SK-N-SH (cell line): ENCODE measurements at regions not wholly inside any gene's neighbourhood (a gene's known extent, or its start where the extent isn't known, plus 50 kb on each side); places are given as distances from the start of the nearest gene placed in this dataset.

Source experiments
- CTCF ChIA-PET: fragments of 300-600, 350-600 bp; formaldehyde crosslinking; extraction: SDS; loops from one replicate; lab custom pipeline; 2021; lab: Yijun Ruan, JAX
- POLR2A ChIA-PET: fragments of 350-600 bp; sonication (Branson Sonifier 250); formaldehyde crosslinking; extraction: SDS; loops from one replicate; lab custom pipeline; 2020; ENCODE audit warnings: antibody characterized with exemption, inconsistent platforms; lab: Yijun Ruan, JAX
- DNase-seq: peaks from one replicate; pipeline ENCODE4 v3.0.0; 2012
- H2AFZ ChIP-seq: fragments of 200-600 bp; sonication (generic); 2 replicates; pipeline ENCODE4 v1.8.1; 2016; ENCODE audit warnings: antibody characterized with exemption, mild to moderate bottlenecking, low read depth
- H3F3A ChIP-seq: fragments of 200-600 bp; sonication (generic); replicated peaks from 2 replicates; pipeline ENCODE3; 2016; ENCODE audit warnings: antibody characterized with exemption, mild to moderate bottlenecking; ENCODE audit not compliant: insufficient read depth
- H3K27ac ChIP-seq, 2 experiments: fragments of 200-500 bp in 1 of 2; fragments of 200-600 bp in 1 of 2; sonication (Bioruptor generic) in 1 of 2; sonication (generic), shearing (Covaris generic) in 1 of 2; 2 replicates each; pipeline versions ENCODE4 v1.5.1 to v1.6.1; 2014 to 2016; ENCODE audit warnings: low read depth in 2 of 2, inconsistent platforms in 1 of 2, low read length in 1 of 2, mild to moderate bottlenecking in 1 of 2, mixed read lengths in 1 of 2
- H3K27me3 ChIP-seq: fragments of 200-600 bp; sonication (generic), shearing (Covaris generic); 2 replicates; pipeline ENCODE4 v1.6.1; 2016; ENCODE audit warnings: mixed run types; ENCODE audit not compliant: insufficient read depth
- H3K36me3 ChIP-seq, 2 experiments: fragments of 200-500 bp in 1 of 2; fragments of 200-600 bp in 1 of 2; sonication (Bioruptor generic) in 1 of 2; sonication (generic) in 1 of 2; replicated peaks in 1 of 2; 2 replicates each; pipeline versions ENCODE3 to v1.5.1; 2014 to 2016; ENCODE audit warnings: low read length in 1 of 2, mild to moderate bottlenecking in 1 of 2; ENCODE audit not compliant: insufficient read depth in 2 of 2, control insufficient read depth in 1 of 2
- H3K4me1 ChIP-seq, 2 experiments: fragments of 200-500 bp in 1 of 2; fragments of 200-600 bp in 1 of 2; sonication (Bioruptor generic) in 1 of 2; sonication (generic), shearing (Covaris generic) in 1 of 2; 2 replicates each; pipeline versions ENCODE4 v1.5.1 to v1.6.1; 2014 to 2016; ENCODE audit warnings: low read depth in 1 of 2, low read length in 1 of 2, mixed run types in 1 of 2; ENCODE audit not compliant: insufficient read depth in 2 of 2, control insufficient read depth in 1 of 2
- H3K4me2 ChIP-seq: fragments of 200-600 bp; sonication (generic), shearing (Covaris generic); 2 replicates; pipeline ENCODE4 v1.6.1; 2017; ENCODE audit warnings: mixed run types
- H3K4me3 ChIP-seq, 2 experiments: fragments of 200-500 bp in 1 of 2; fragments of 200-600 bp in 1 of 2; sonication (Bioruptor generic) in 1 of 2; sonication (generic), shearing (Covaris generic) in 1 of 2; 2 replicates each; pipeline versions ENCODE4 v1.5.1 to v1.8.1; 2014 to 2016; ENCODE audit warnings: low read depth in 2 of 2, inconsistent platforms in 1 of 2, low read length in 1 of 2, mild to moderate bottlenecking in 1 of 2, mixed read lengths in 1 of 2, moderate library complexity in 1 of 2
- H3K79me2 ChIP-seq: fragments of 200-600 bp; sonication (generic); 2 replicates; pipeline ENCODE4 v1.8.1; 2017; ENCODE audit warnings: mild to moderate bottlenecking; ENCODE audit not compliant: insufficient read depth
- H3K9ac ChIP-seq: fragments of 200-600 bp; sonication (generic); 2 replicates; pipeline ENCODE4 v1.6.1; 2017; ENCODE audit warnings: mixed run types
- H3K9me2 ChIP-seq: fragments of 200-600 bp; sonication (generic); 2 replicates; pipeline ENCODE4 v1.6.1; 2017; ENCODE audit warnings: mixed run types
- H3K9me3 ChIP-seq: fragments of 200-600 bp; sonication (generic); 2 replicates; pipeline ENCODE4 v1.6.1; 2017; ENCODE audit warnings: mixed run types, mild to moderate bottlenecking, moderate library complexity
- H4K20me1 ChIP-seq: fragments of 200-600 bp; sonication (generic); 2 replicates; pipeline ENCODE4 v1.6.1; 2017; ENCODE audit warnings: mild to moderate bottlenecking, mixed run types; ENCODE audit not compliant: insufficient read depth
- FOSL2 ChIP-seq: IDR thresholded peaks from 2 replicates; pipeline ENCODE4 v1.4.0; 2012; ENCODE audit warnings: low read depth, mild to moderate bottlenecking, moderate library complexity, borderline replicate concordance
- FOXM1 ChIP-seq: IDR thresholded peaks from 2 replicates; pipeline ENCODE4 v1.4.0; 2012; ENCODE audit warnings: low read depth, mild to moderate bottlenecking
- GATA2 ChIP-seq: sonication (generic); formaldehyde crosslinking; IDR thresholded peaks from 2 replicates; pipeline ENCODE4 v1.5.0; 2020; ENCODE audit warnings: mild to moderate bottlenecking, missing genetic modification reagents
- JUND ChIP-seq: IDR thresholded peaks from 2 replicates; pipeline ENCODE4 v1.4.0; 2012
- NRF1 ChIP-seq: IDR thresholded peaks from 2 replicates; pipeline ENCODE4 v1.6.1; 2012; ENCODE audit warnings: low read depth, mild to moderate bottlenecking, low read length
- RAD21 ChIP-seq: IDR thresholded peaks from 2 replicates; pipeline ENCODE4 v1.6.1; 2012; ENCODE audit warnings: mild to moderate bottlenecking, low read length
- SIN3A ChIP-seq: IDR thresholded peaks from 2 replicates; pipeline ENCODE4 v1.6.1; 2012; ENCODE audit warnings: low read depth, mild to moderate bottlenecking, low read length, moderate library complexity, borderline replicate concordance
- TCF12 ChIP-seq: IDR thresholded peaks from 2 replicates; pipeline ENCODE4 v1.4.0; 2012
- WGBS: methylation state at CpG from one replicate; pipeline ENCODE4 v1.1.6; 2017; ENCODE audit warnings: low lambda C conversion rate; 5-methylcytosine and 5-hydroxymethylcytosine counted together
- TF ChIP-seq, protein P1 (sequence below): fragments of 200-600 bp; sonication (generic); IDR thresholded peaks from 2 replicates; pipeline ENCODE4 v1.6.1; 2017; ENCODE audit warnings: antibody characterized with exemption, mild to moderate bottlenecking, moderate library complexity
- TF ChIP-seq, protein P2 (sequence below): IDR thresholded peaks from 2 replicates; pipeline ENCODE4 v1.4.0; 2012; ENCODE audit warnings: low read depth, borderline replicate concordance

GRCh38 chr14:106039400-106039799, 513.0 kb downstream of the TMEM121 start:
- Histone ChIP-seq H3K4me2 (no peak overlapping the region), H3K36me3 (no peaks in the 10 kb centered on the region), H3K27ac (no peak overlapping the region), H3K9me3 (no peaks in the 10 kb centered on the region), H3K27me3 (no peaks in the 10 kb centered on the region; the same call in 1 of the 2 replicates), H3K9ac (no peak overlapping the region), H3K9me2 (no peaks in the 10 kb centered on the region), H3F3A (no peaks in the 10 kb centered on the region), H3K4me3 (no peak overlapping the region), H2AFZ (no peak overlapping the region), H4K20me1 (no peaks in the 10 kb centered on the region), H3K4me1 (no peaks in the 10 kb centered on the region), H3K79me2 (no peaks in the 10 kb centered on the region)
- CTCF ChIA-PET = interaction anchor here (0.8 kb wide), 1 partner anchor 12 kb away, joined by 3 read pairs; no protein-coding TSS in a partner anchor
- 10% methylated on average over 4 of the region's 4 CpGs for WGBS
- DNase-seq = peak; percentile 17
- POLR2A ChIA-PET = no interaction called here
- TF ChIP-seq JUND (no peak), SIN3A (no peak), RAD21 (peak; percentile 50), FOSL2 (no peak)
- TF ChIP-seq, protein P1, sequence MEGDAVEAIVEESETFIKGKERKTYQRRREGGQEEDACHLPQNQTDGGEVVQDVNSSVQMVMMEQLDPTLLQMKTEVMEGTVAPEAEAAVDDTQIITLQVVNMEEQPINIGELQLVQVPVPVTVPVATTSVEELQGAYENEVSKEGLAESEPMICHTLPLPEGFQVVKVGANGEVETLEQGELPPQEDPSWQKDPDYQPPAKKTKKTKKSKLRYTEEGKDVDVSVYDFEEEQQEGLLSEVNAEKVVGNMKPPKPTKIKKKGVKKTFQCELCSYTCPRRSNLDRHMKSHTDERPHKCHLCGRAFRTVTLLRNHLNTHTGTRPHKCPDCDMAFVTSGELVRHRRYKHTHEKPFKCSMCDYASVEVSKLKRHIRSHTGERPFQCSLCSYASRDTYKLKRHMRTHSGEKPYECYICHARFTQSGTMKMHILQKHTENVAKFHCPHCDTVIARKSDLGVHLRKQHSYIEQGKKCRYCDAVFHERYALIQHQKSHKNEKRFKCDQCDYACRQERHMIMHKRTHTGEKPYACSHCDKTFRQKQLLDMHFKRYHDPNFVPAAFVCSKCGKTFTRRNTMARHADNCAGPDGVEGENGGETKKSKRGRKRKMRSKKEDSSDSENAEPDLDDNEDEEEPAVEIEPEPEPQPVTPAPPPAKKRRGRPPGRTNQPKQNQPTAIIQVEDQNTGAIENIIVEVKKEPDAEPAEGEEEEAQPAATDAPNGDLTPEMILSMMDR = peak; percentile 50

DNA sequence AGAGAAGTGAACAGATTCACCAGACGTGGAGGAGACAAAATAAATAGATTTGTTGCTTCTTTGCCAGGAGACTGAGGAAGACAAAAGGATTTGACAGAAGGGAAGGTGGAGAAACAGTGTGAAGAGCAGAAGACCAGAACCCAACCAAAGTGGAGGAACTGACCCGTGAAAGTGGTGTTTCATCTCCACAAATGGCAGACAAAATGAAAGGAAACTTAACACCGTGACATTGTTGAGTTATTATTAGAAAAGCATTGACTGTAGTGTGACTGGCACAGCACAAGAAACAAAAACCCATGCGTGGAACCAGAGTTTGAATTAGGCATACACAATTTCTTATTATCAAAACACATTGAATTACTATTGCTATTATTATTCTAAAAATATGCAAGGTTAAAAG, 518.1 kb downstream of the TMEM121 start:
- Histone ChIP-seq H4K20me1 (no peaks in the 10 kb centered on the region), H2AFZ (no peak overlapping the region), H3K27ac (no peak overlapping the region), H3K36me3 (no peaks in the 10 kb centered on the region), H3K4me3 (no peak overlapping the region)
- no peak for DNase-seq
- POLR2A ChIA-PET = interaction anchor here (0.6 kb wide), 1 partner anchor 15 kb away, joined by 6 read pairs; no protein-coding TSS in a partner anchor
- TF ChIP-seq, protein P2, sequence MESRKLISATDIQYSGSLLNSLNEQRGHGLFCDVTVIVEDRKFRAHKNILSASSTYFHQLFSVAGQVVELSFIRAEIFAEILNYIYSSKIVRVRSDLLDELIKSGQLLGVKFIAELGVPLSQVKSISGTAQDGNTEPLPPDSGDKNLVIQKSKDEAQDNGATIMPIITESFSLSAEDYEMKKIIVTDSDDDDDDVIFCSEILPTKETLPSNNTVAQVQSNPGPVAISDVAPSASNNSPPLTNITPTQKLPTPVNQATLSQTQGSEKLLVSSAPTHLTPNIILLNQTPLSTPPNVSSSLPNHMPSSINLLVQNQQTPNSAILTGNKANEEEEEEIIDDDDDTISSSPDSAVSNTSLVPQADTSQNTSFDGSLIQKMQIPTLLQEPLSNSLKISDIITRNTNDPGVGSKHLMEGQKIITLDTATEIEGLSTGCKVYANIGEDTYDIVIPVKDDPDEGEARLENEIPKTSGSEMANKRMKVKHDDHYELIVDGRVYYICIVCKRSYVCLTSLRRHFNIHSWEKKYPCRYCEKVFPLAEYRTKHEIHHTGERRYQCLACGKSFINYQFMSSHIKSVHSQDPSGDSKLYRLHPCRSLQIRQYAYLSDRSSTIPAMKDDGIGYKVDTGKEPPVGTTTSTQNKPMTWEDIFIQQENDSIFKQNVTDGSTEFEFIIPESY = no peak
- TF ChIP-seq, protein P1 = no peak
- no peak for TF ChIP-seq TCF12
- no peak for TF ChIP-seq NRF1
- no peak for TF ChIP-seq FOSL2
- TF ChIP-seq GATA2 (CRISPR knock-in tag) = no peak
- no peak for TF ChIP-seq FOXM1
- TF ChIP-seq, all 33 proteins: peak for 0
- Histone ChIP-seq H3F3A (no peaks in the 10 kb centered on the region), H3K27me3 (no peaks in the 10 kb centered on the region), H3K9ac (no peak overlapping the region), H3K4me2 (no peak overlapping the region), H3K4me1 (no peaks in the 10 kb centered on the region), H3K9me3 (no peaks in the 10 kb centered on the region), H3K79me2 (no peaks in the 10 kb centered on the region), H3K9me2 (no peaks in the 10 kb centered on the region)
- CTCF ChIA-PET = interaction anchor here (0.7 to 1.1 kb wide), 2 partner anchors 8 to 17 kb away, joined by 3 to 4 read pairs; no protein-coding TSS in a partner anchor
- 6% methylated on average over 4 of the region's 4 CpGs for WGBS
